Esophagus mucosa (tissue), 1 donor: ENCODE measurements at regions not wholly inside any gene's neighbourhood (a gene's known extent, or its start where the extent isn't known, plus 50 kb on each side); places are given as distances from the start of the nearest gene placed in this dataset.

Experiments
- ATAC-seq: fragments of 200-7000 bp; cut with Tn5 transposase; one replicate; pipeline ENCODE4 v1.9.1; 2020
- donor health status: DM: yes; HTN: yes; CAD: no.

- no peak for ATAC-seq
Observed at GRCh38 chr4:4735870-4736269, 123.6 kb upstream of the MSX1 start.

- ATAC-seq, result no peak
Observed at GRCh38 chr4:4735136-4735750, 124.2 kb upstream of the MSX1 start.

GRCh38 chr4:4734425-4734824, 125.0 kb upstream of the MSX1 start:
- ATAC-seq, result no peak

GRCh38 chr4:4733663-4734062, 125.8 kb upstream of the MSX1 start:
- ATAC-seq, result no peak

- ATAC-seq, result no peak
Observed at GRCh38 chr4:4730249-4730648, 129.2 kb upstream of the MSX1 start.

- no peak for ATAC-seq
Observed at GRCh38 chr4:4729206-4729605, 130.3 kb upstream of the MSX1 start.

GRCh38 chr4:4727536-4727935, 131.9 kb upstream of the MSX1 start:
- ATAC-seq, result no peak

GRCh38 chr4:4726051-4726450, 133.4 kb upstream of the MSX1 start:
- ATAC-seq, result no peak

- no peak for ATAC-seq
Observed at GRCh38 chr4:4724321-4724720, 135.1 kb upstream of the MSX1 start.

- ATAC-seq, result no peak
Observed at GRCh38 chr4:4721636-4722035, 137.8 kb upstream of the MSX1 start.

- no peak for ATAC-seq
Observed at GRCh38 chr4:4720646-4721045, 138.8 kb upstream of the MSX1 start.

GRCh38 chr4:4719436-4719835, 140.0 kb upstream of the MSX1 start:
- no peak for ATAC-seq

- peak; percentile 71 for ATAC-seq
Observed at GRCh38 chr4:4717692-4718091, 141.8 kb upstream of the MSX1 start.

GRCh38 chr4:4714331-4714730, 145.1 kb upstream of the MSX1 start:
- no peak for ATAC-seq

GRCh38 chr4:4712800-4713528, 146.5 kb upstream of the MSX1 start:
- ATAC-seq, result no peak

GRCh38 chr4:4711902-4712301, 147.6 kb upstream of the MSX1 start:
- ATAC-seq, result no peak

GRCh38 chr4:4709736-4710135, 149.7 kb upstream of the MSX1 start:
- no peak for ATAC-seq

- no peak for ATAC-seq
Observed at GRCh38 chr4:4704267-4704666, 155.2 kb upstream of the MSX1 start.

GRCh38 chr4:4697584-4697983, 155.7 kb upstream of the STX18 start:
- ATAC-seq, result no peak

GRCh38 chr4:4696530-4696929, 154.7 kb upstream of the STX18 start:
- no peak for ATAC-seq

GRCh38 chr4:4695497-4695896, 153.6 kb upstream of the STX18 start:
- no peak for ATAC-seq

GRCh38 chr4:4694827-4695226, 153.0 kb upstream of the STX18 start:
- no peak for ATAC-seq

- ATAC-seq, result no peak
Observed at GRCh38 chr4:4694296-4694772, 152.5 kb upstream of the STX18 start.

GRCh38 chr4:4693755-4694295, 152.0 kb upstream of the STX18 start:
- ATAC-seq, result no peak
